Neuron (in vitro differentiated cells): ENCODE measurements at regions not wholly inside any gene's neighbourhood (a gene's known extent, or its start where the extent isn't known, plus 50 kb on each side); places are given as distances from the start of the nearest gene placed in this dataset.
"Not testable (repeated sequence)": the region's sequence is repeated elsewhere in the genome, so short reads cannot be mapped to it uniquely, and the experiment has no call there.

ENCODE experiments used
- H2AFZ ChIP-seq: one replicate; pipeline ENCODE4 v1.6.1; 2013; ENCODE audit warnings: low read depth, mild to moderate bottlenecking, inconsistent platforms, low read length, moderate library complexity
- H3K27me3 ChIP-seq: one replicate; pipeline ENCODE4 v1.6.1; 2013; ENCODE audit warnings: low read length; ENCODE audit not compliant: insufficient read depth
- H3K36me3 ChIP-seq: one replicate; pipeline ENCODE4 v1.6.1; 2013; ENCODE audit warnings: low read length; ENCODE audit not compliant: insufficient read depth
- H3K4me1 ChIP-seq: one replicate; pipeline ENCODE4 v1.6.1; 2013; ENCODE audit warnings: low read length; ENCODE audit not compliant: insufficient read depth
- H3K4me3 ChIP-seq: 2 replicates; pipeline ENCODE4 v1.5.1; 2013; ENCODE audit warnings: mild to moderate bottlenecking, low read length, moderate library complexity
- H3K9me3 ChIP-seq: one replicate; pipeline ENCODE4 v1.6.1; 2013; ENCODE audit warnings: low read length

- H3K4me3 ChIP-seq: no peak overlapping the region
- H3K4me1 ChIP-seq: no peaks in the 10 kb centered on the region
- H2AFZ ChIP-seq: no peak overlapping the region
- H3K9me3 ChIP-seq: no peaks in the 10 kb centered on the region
- H3K36me3 ChIP-seq: no peaks in the 10 kb centered on the region
- no peaks in the 10 kb centered on the region for H3K27me3 ChIP-seq
These were observed 1400.7 kb upstream of the ACVR2A start for GRCh38 chr2:146444085-146444484.

- Histone ChIP-seq H3K36me3 (no peaks in the 10 kb centered on the region), H3K27me3 (no peaks in the 10 kb centered on the region), H3K4me1 (no peaks in the 10 kb centered on the region), H3K9me3 (no peaks in the 10 kb centered on the region), H2AFZ (no peak overlapping the region), H3K4me3 (no peak overlapping the region)
These were observed 1406.6 kb upstream of the ACVR2A start for GRCh38 chr2:146438246-146438645.

GRCh38 chr2:146437712-146438111 is 1407.1 kb upstream of the ACVR2A start:
- Histone ChIP-seq H3K4me3 (no peak overlapping the region), H3K27me3 (no peaks in the 10 kb centered on the region), H3K9me3 (no peaks in the 10 kb centered on the region), H3K4me1 (no peaks in the 10 kb centered on the region), H3K36me3 (no peaks in the 10 kb centered on the region), H2AFZ (no peak overlapping the region)

- Histone ChIP-seq H3K27me3 (no peaks in the 10 kb centered on the region), H3K4me3 (no peak overlapping the region), H3K4me1 (no peaks in the 10 kb centered on the region), H3K9me3 (no peaks in the 10 kb centered on the region), H3K36me3 (no peaks in the 10 kb centered on the region), H2AFZ (no peak overlapping the region)
These were observed 1411.5 kb upstream of the ACVR2A start for GRCh38 chr2:146433116-146433875.

GRCh38 chr2:146429366-146429765 is 1415.5 kb upstream of the ACVR2A start:
- Histone ChIP-seq H3K36me3 (no peaks in the 10 kb centered on the region), H3K27me3 (no peaks in the 10 kb centered on the region), H3K4me1 (no peaks in the 10 kb centered on the region), H2AFZ (no peak overlapping the region), H3K9me3 (no peaks in the 10 kb centered on the region), H3K4me3 (no peak overlapping the region)

GRCh38 chr2:146417942-146418341 is 1426.9 kb upstream of the ACVR2A start:
- no peaks in the 10 kb centered on the region for H3K36me3 ChIP-seq
- no peak overlapping the region for H3K4me3 ChIP-seq
- no peaks in the 10 kb centered on the region for H3K27me3 ChIP-seq
- H3K4me1 ChIP-seq: no peaks in the 10 kb centered on the region
- H3K9me3 ChIP-seq: no peaks in the 10 kb centered on the region
- no peak overlapping the region for H2AFZ ChIP-seq

GRCh38 chr2:146415291-146415690 is 1429.5 kb upstream of the ACVR2A start:
- Histone ChIP-seq H2AFZ (no peak overlapping the region), H3K4me3 (no peak overlapping the region), H3K36me3 (no peaks in the 10 kb centered on the region), H3K4me1 (no peaks in the 10 kb centered on the region), H3K27me3 (no peaks in the 10 kb centered on the region), H3K9me3 (peaks cover 2% of the 10 kb centered on the region)

- Histone ChIP-seq H2AFZ (no peak overlapping the region), H3K27me3 (no peaks in the 10 kb centered on the region), H3K4me1 (no peaks in the 10 kb centered on the region), H3K36me3 (no peaks in the 10 kb centered on the region), H3K4me3 (no peak overlapping the region), H3K9me3 (peaks cover 2% of the 10 kb centered on the region)
These were observed 1430.4 kb upstream of the ACVR2A start for GRCh38 chr2:146414456-146414855.

GRCh38 chr2:146413086-146413610 is 1431.7 kb upstream of the ACVR2A start:
- H3K9me3 ChIP-seq: peaks cover 2% of the 10 kb centered on the region
- H3K36me3 ChIP-seq: no peaks in the 10 kb centered on the region
- H3K4me3 ChIP-seq: no peak overlapping the region
- H3K4me1 ChIP-seq: no peaks in the 10 kb centered on the region
- no peak overlapping the region for H2AFZ ChIP-seq
- H3K27me3 ChIP-seq: no peaks in the 10 kb centered on the region

- Histone ChIP-seq H3K4me3 (no peak overlapping the region), H3K4me1 (no peaks in the 10 kb centered on the region), H2AFZ (no peak overlapping the region), H3K27me3 (no peaks in the 10 kb centered on the region), H3K36me3 (no peaks in the 10 kb centered on the region), H3K9me3 (peaks cover 2% of the 10 kb centered on the region)
These were observed 1432.2 kb upstream of the ACVR2A start for GRCh38 chr2:146412625-146413024.

- not testable (repeated sequence) for H3K4me1 ChIP-seq, H2AFZ ChIP-seq, H3K36me3 ChIP-seq, H3K9me3 ChIP-seq, H3K27me3 ChIP-seq, H3K4me3 ChIP-seq
These were observed 1439.2 kb upstream of the ACVR2A start for GRCh38 chr2:146405402-146406309.

GRCh38 chr2:146403546-146404160 is 1441.2 kb upstream of the ACVR2A start:
- not testable (repeated sequence) for H3K27me3 ChIP-seq, H3K9me3 ChIP-seq, H3K4me1 ChIP-seq, H2AFZ ChIP-seq, H3K4me3 ChIP-seq, H3K36me3 ChIP-seq

- Histone ChIP-seq H3K4me1 (peaks cover 10% of the 10 kb centered on the region), H3K36me3 (no peaks in the 10 kb centered on the region), H3K27me3 (no peaks in the 10 kb centered on the region), H3K4me3 (no peak overlapping the region), H2AFZ (no peak overlapping the region), H3K9me3 (no peaks in the 10 kb centered on the region)
These were observed 1452.2 kb upstream of the ACVR2A start for GRCh38 chr2:146392631-146393030.
